DOHH2 (cell line): ENCODE measurements at regions not wholly inside any gene's neighbourhood (a gene's known extent, or its start where the extent isn't known, plus 50 kb on each side); places are given as distances from the start of the nearest gene placed in this dataset.

Experiments used
- H3F3A ChIP-seq: fragments of 200-600 bp; sonication (generic), shearing (Covaris generic); 2 replicates; pipeline ENCODE4 v1.6.0; 2016; ENCODE audit warnings: antibody characterized with exemption, mild to moderate bottlenecking; ENCODE audit not compliant: control insufficient read depth, insufficient read depth
- H3K27ac ChIP-seq: fragments of 200-600 bp; sonication (generic); 2 replicates; pipeline ENCODE4 v1.5.1; 2014; ENCODE audit warnings: low read depth, mild to moderate bottlenecking, low read length, moderate library complexity
- H3K27me3 ChIP-seq: fragments of 200-600 bp; sonication (generic); 2 replicates; pipeline ENCODE4 v1.6.1; 2014; ENCODE audit warnings: mild to moderate bottlenecking, low read length, mixed read lengths; ENCODE audit not compliant: control insufficient read depth
- H3K36me3 ChIP-seq: fragments of 200-600 bp; sonication (generic); 2 replicates; pipeline ENCODE4 v1.6.1; 2014; ENCODE audit warnings: mild to moderate bottlenecking, low read length, moderate library complexity, mixed read lengths; ENCODE audit not compliant: control insufficient read depth
- H3K4me1 ChIP-seq: fragments of 200-600 bp; sonication (generic); 2 replicates; pipeline ENCODE4 v1.6.1; 2014; ENCODE audit warnings: mild to moderate bottlenecking, low read length, mixed read lengths; ENCODE audit not compliant: control insufficient read depth
- H3K4me2 ChIP-seq: fragments of 200-600 bp; sonication (generic); 2 replicates; pipeline ENCODE4 v1.6.0; 2014; ENCODE audit warnings: mild to moderate bottlenecking, low read length, moderate library complexity
- H3K4me3 ChIP-seq: fragments of 200-600 bp; sonication (generic); 2 replicates; pipeline ENCODE4 v1.5.1; 2014; ENCODE audit warnings: mild to moderate bottlenecking, low read length, mixed read lengths
- H3K79me2 ChIP-seq: fragments of 200-600 bp; sonication (generic); 2 replicates; pipeline ENCODE4 v1.6.1; 2014; ENCODE audit warnings: mild to moderate bottlenecking, low read length, mixed read lengths; ENCODE audit not compliant: control insufficient read depth
- H3K9me2 ChIP-seq: fragments of 200-600 bp; sonication (generic); replicated peaks from 2 replicates; pipeline ENCODE4 v1.6.1; 2014; ENCODE audit warnings: mild to moderate bottlenecking, low read length, mixed read lengths; ENCODE audit not compliant: control insufficient read depth
- H3K9me3 ChIP-seq: fragments of 200-600 bp; sonication (generic); 2 replicates; pipeline ENCODE4 v1.6.1; 2014; ENCODE audit warnings: antibody characterized with exemption, low read length, mixed read lengths; ENCODE audit not compliant: control insufficient read depth, insufficient read depth
- H4K20me1 ChIP-seq: fragments of 200-600 bp; sonication (generic); 2 replicates; pipeline ENCODE4 v1.6.0; 2014; ENCODE audit warnings: low read depth, mild to moderate bottlenecking, antibody characterized with exemption, low read length, moderate library complexity; ENCODE audit not compliant: control insufficient read depth, insufficient read depth
- CTCF ChIP-seq: fragments of 200-600 bp; sonication (generic); IDR thresholded peaks from one replicate; pipeline ENCODE4 v1.5.1; 2014; ENCODE audit warnings: antibody characterized with exemption, mild to moderate bottlenecking, low read depth, low read length; ENCODE audit not compliant: poor library complexity, severe bottlenecking
- EZH2phosphoT487 ChIP-seq: fragments of 200-600 bp; sonication (generic); IDR thresholded peaks from 2 replicates; pipeline ENCODE4 v1.6.1; 2017; ENCODE audit warnings: borderline replicate concordance, mild to moderate bottlenecking, antibody characterized with exemption, low read length, moderate library complexity, mixed read lengths

- Histone ChIP-seq H3K27ac (no peak overlapping the region), H3K4me3 (no peak overlapping the region), H3K27me3 (no peaks in the 10 kb centered on the region), H3K79me2 (no peaks in the 10 kb centered on the region), H4K20me1 (no peaks in the 10 kb centered on the region), H3F3A (no peaks in the 10 kb centered on the region), H3K36me3 (no peaks in the 10 kb centered on the region), H3K4me2 (no peak overlapping the region), H3K9me2 (no peaks in the 10 kb centered on the region), H3K9me3 (no peaks in the 10 kb centered on the region), H3K4me1 (no peaks in the 10 kb centered on the region)
- TF ChIP-seq CTCF (no peak), EZH2phosphoT487 (no peak)
These were observed 585.3 kb upstream of the CCNG1 start for GRCh38 chr5:162852134-162852533.

DNA sequence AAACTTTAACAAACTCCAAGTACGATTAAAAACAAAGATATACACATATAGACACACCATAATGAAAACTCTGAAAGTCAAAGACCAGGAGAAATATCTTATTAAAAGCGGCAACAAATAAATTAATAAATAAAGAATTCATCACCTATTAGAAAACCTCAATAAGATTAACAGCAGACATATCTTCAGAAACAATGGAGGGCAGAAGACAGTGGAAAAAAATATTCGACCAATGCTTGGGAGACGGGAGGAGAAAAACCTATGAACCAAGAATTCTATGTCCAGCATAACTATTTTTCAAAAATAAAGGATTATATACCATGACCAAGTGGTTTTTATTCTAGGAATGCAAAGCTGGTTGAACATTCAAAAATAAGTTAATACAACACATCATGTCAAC, 578.6 kb upstream of the CCNG1 start:
- H3F3A ChIP-seq = no peaks in the 10 kb centered on the region
- no peaks in the 10 kb centered on the region for H4K20me1 ChIP-seq
- no peaks in the 10 kb centered on the region for H3K79me2 ChIP-seq
- no peaks in the 10 kb centered on the region for H3K36me3 ChIP-seq
- no peak for TF ChIP-seq CTCF
- TF ChIP-seq EZH2phosphoT487 = no peak
- no peak overlapping the region for H3K4me2 ChIP-seq
- H3K4me3 ChIP-seq = no peak overlapping the region
- H3K27ac ChIP-seq = no peak overlapping the region
- no peaks in the 10 kb centered on the region for H3K4me1 ChIP-seq
- H3K9me2 ChIP-seq = no peaks in the 10 kb centered on the region
- H3K9me3 ChIP-seq = no peaks in the 10 kb centered on the region; the same call in 1 of the 2 replicates
- no peaks in the 10 kb centered on the region for H3K27me3 ChIP-seq

DNA sequence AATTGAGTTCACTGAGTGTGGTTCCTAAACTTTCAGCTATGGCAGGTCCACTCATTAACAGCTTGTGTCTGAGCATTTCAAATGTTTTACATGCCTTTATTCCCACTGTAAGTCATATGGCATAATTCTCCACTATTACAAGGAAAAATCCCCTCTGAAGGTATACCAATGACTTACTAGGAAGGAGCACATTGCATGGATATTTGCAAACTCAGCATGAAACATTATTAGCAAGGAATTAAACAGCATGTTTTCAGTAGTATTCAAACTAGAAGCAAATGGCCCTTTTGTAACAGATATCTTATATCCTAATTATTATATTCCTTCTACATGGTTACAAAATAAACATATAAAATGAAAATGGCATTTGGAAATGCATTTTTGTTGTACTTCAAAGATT, 566.4 kb upstream of the CCNG1 start:
- Histone ChIP-seq H3K27me3 (no peaks in the 10 kb centered on the region), H3F3A (no peaks in the 10 kb centered on the region), H3K4me3 (no peak overlapping the region), H3K9me3 (no peaks in the 10 kb centered on the region), H3K36me3 (no peaks in the 10 kb centered on the region), H3K9me2 (no peaks in the 10 kb centered on the region), H3K4me1 (no peaks in the 10 kb centered on the region), H3K79me2 (no peaks in the 10 kb centered on the region), H3K27ac (no peak overlapping the region), H4K20me1 (no peaks in the 10 kb centered on the region), H3K4me2 (no peak overlapping the region)
- TF ChIP-seq CTCF = no peak
- TF ChIP-seq EZH2phosphoT487 = no peak

DNA sequence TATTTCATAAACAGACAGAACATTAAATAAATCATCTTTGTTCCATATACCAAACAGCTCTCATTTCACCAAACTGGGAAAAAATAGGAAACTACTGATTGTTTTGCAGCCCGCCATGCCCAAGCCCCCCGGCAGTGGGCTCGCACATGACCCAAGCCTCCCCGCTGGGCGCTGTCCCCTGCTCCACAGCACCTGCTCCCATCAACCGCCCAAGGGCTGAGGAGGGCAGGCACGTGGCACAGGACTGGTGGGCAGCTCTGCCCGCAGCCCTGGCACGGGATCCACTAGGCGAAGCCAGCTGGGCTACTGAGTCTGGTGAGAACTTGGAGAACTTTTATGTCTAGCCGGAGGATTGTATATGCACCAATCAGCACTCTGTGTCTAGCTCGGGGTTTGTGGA, 554.8 kb upstream of the CCNG1 start:
- no peak overlapping the region for H3K4me3 ChIP-seq
- no peak overlapping the region for H3K4me2 ChIP-seq
- H3F3A ChIP-seq = no peaks in the 10 kb centered on the region
- no peaks in the 10 kb centered on the region for H4K20me1 ChIP-seq
- H3K79me2 ChIP-seq = no peaks in the 10 kb centered on the region
- H3K36me3 ChIP-seq = no peaks in the 10 kb centered on the region
- H3K27me3 ChIP-seq = no peaks in the 10 kb centered on the region
- H3K27ac ChIP-seq = no peak overlapping the region
- TF ChIP-seq CTCF = no peak
- no peak for TF ChIP-seq EZH2phosphoT487
- H3K9me2 ChIP-seq = no peaks in the 10 kb centered on the region
- H3K4me1 ChIP-seq = no peaks in the 10 kb centered on the region
- no peaks in the 10 kb centered on the region for H3K9me3 ChIP-seq
